HG03066 (cell line): ENCODE measurements at regions not wholly inside any gene's neighbourhood (a gene's known extent, or its start where the extent isn't known, plus 50 kb on each side); places are given as distances from the start of the nearest gene placed in this dataset.

Source experiments
- ATAC-seq: cut with Tn5 transposase; IDR thresholded peaks from one replicate; pipeline ENCODE4 v1.9.1; 2021; ENCODE audit warnings: low read depth; ENCODE audit not compliant: unreplicated experiment

GRCh38 chr2:23268467-23269263 lies 116.3 kb upstream of the KLHL29 start:
- ATAC-seq = no peak

GRCh38 chr2:23269747-23270146 lies 115.2 kb upstream of the KLHL29 start:
- no peak for ATAC-seq

- no peak for ATAC-seq
These were observed 114.2 kb upstream of the KLHL29 start for GRCh38 chr2:23270810-23271209.

GRCh38 chr2:23271230-23271629 lies 113.7 kb upstream of the KLHL29 start:
- ATAC-seq = no peak

- ATAC-seq = no peak
These were observed 111.2 kb upstream of the KLHL29 start for GRCh38 chr2:23273786-23274185.

GRCh38 chr2:23280401-23280800 lies 104.6 kb upstream of the KLHL29 start:
- ATAC-seq = no peak

- ATAC-seq = no peak
These were observed 101.3 kb upstream of the KLHL29 start for GRCh38 chr2:23283653-23284052.

GRCh38 chr2:23285091-23285800 lies 99.7 kb upstream of the KLHL29 start:
- no peak for ATAC-seq

GRCh38 chr2:23286031-23286757 lies 98.8 kb upstream of the KLHL29 start:
- ATAC-seq = no peak

- ATAC-seq = no peak
These were observed 97.9 kb upstream of the KLHL29 start for GRCh38 chr2:23286758-23287704.

GRCh38 chr2:23289671-23290070 lies 95.3 kb upstream of the KLHL29 start:
- ATAC-seq = no peak

GRCh38 chr2:23291239-23291638 lies 93.7 kb upstream of the KLHL29 start:
- no peak for ATAC-seq

- no peak for ATAC-seq
These were observed 93.0 kb upstream of the KLHL29 start for GRCh38 chr2:23292024-23292423.

GRCh38 chr2:23293063-23293462 lies 91.9 kb upstream of the KLHL29 start:
- no peak for ATAC-seq

- ATAC-seq = no peak
These were observed 91.2 kb upstream of the KLHL29 start for GRCh38 chr2:23293731-23294130.

GRCh38 chr2:23294238-23294637 lies 90.7 kb upstream of the KLHL29 start:
- ATAC-seq = no peak

GRCh38 chr2:23296691-23297090 lies 88.3 kb upstream of the KLHL29 start:
- ATAC-seq = no peak

GRCh38 chr2:23297112-23297511 lies 87.9 kb upstream of the KLHL29 start:
- ATAC-seq = no peak

GRCh38 chr2:23298551-23298950 lies 86.4 kb upstream of the KLHL29 start:
- no peak for ATAC-seq

- no peak for ATAC-seq
These were observed 85.3 kb upstream of the KLHL29 start for GRCh38 chr2:23299476-23300195.
